GM23248 (cell line): ENCODE measurements at regions not wholly inside any gene's neighbourhood (a gene's known extent, or its start where the extent isn't known, plus 50 kb on each side); places are given as distances from the start of the nearest gene placed in this dataset.

Experiments
- EZH2 ChIP-seq: fragments of 200-600 bp; sonication (generic); IDR thresholded peaks from 2 replicates; pipeline ENCODE4 v1.6.1; 2018; ENCODE audit warnings: antibody characterized with exemption, mild to moderate bottlenecking; ENCODE audit not compliant: insufficient read depth, poor library complexity, severe bottlenecking
- EZH2phosphoT487 ChIP-seq: fragments of 200-600 bp; sonication (generic); IDR thresholded peaks from 2 replicates; pipeline ENCODE4 v1.6.1; 2018; ENCODE audit warnings: antibody characterized with exemption, moderate library complexity, mild to moderate bottlenecking, low read depth; ENCODE audit not compliant: insufficient read depth

- TF ChIP-seq EZH2 (no peak), EZH2phosphoT487 (no peak)
Observed at GRCh38 chr2:125086313-125087184, 1061.5 kb downstream of the CNTNAP5 start.
